ENCODE measurements at regions not wholly inside any gene's neighbourhood (a gene's known extent, or its start where the extent isn't known, plus 50 kb on each side); places are given as distances from the start of the nearest gene placed in this dataset.
"Not testable (repeated sequence)": the region's sequence is repeated elsewhere in the genome, so short reads cannot be mapped to it uniquely, and the experiment has no call there.

DNA sequence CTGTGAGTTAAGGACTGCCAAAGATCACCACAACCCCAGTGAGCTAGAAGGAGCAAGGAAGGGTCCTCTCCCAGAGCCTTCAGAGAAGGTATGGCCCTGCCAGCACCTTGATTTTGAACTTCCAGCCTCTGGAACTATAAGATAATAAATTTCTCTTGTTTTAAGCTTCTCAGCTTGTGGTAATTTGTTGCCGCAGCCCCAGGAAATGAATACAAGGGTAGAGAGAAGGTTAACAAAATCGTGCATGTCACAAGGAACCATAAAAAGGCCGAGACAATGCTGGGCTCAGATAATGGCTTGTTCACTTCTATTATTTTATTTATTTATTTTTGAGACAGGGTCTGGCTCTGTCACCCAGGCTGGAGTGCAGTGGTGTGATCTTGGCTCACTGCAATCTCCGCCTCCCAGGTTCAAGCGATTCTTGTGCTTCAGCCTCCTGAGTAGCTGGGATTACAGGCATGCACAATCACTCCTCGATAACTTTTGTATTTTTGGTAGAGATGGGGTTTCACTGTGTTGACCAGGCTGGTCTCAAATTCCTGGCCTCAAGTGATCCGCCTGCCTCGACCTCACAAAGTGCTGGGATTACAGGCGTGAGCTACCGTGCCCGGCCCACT is 71.5 kb downstream of the WSB1 start:
- in situ Hi-C loops (cut with HindIII; ENCODE audit: low pct_unique_long_range_greater_than_20kb, low sequenced_read_pairs) = not testable (repeated sequence)

GRCh38 chr17:27366437-27366836 is 72.5 kb downstream of the WSB1 start:
- DNase-seq (ENCODE audit: low read depth, low spot score) = no peak
- in situ Hi-C loops (cut with HindIII; ENCODE audit: low pct_unique_long_range_greater_than_20kb, low sequenced_read_pairs) = no loop called here

More for the DNA sequence above, 71.5 kb downstream of the WSB1 start:
- not testable (repeated sequence) for DNase-seq (ENCODE audit: low read depth, low spot score)

DNA sequence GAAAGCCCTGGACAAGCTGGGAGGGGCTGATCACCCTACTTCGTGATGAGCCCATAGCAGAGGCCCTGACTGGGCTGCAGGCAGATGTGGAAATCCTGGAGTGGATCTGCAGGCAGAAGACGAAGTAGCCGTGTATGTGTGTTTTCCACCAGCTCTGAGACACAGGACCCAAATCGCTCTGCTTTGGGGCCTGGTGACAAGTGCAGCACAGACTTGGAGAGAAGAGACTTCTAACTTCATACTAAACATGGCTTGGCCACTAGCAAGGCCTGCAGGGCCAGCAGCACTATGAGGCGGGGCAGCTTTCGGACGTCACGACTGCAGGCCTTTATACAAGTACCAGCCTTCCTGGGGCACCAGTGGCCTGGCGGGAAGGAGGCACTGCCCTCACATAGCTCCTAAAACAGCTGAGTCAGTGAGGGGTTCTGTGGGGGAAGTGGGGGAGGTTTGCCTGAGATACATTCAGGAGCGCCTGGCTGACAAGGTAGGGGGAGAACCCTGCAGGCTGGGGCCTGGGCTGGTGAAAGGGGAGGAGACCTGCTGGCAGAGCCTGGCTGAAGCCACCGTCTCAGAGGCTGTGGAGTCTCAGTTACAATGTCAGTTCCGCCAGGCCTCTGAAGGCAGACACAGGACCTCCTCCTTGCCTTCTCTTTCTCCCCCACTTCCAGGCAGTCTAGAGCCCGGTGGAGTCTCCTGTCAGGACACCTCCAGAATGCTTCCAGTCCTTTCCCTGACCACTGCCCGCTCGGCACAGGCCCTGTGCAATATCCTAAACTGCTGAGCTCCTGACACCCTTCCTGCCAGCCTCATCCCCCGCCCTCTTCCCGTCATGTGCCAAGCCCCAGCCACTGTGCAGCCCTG is 73.4 kb downstream of the WSB1 start:
- no peak for DNase-seq (ENCODE audit: low read depth, low spot score)
- in situ Hi-C loops (cut with HindIII; ENCODE audit: low pct_unique_long_range_greater_than_20kb, low sequenced_read_pairs) = no loop called here

DNA sequence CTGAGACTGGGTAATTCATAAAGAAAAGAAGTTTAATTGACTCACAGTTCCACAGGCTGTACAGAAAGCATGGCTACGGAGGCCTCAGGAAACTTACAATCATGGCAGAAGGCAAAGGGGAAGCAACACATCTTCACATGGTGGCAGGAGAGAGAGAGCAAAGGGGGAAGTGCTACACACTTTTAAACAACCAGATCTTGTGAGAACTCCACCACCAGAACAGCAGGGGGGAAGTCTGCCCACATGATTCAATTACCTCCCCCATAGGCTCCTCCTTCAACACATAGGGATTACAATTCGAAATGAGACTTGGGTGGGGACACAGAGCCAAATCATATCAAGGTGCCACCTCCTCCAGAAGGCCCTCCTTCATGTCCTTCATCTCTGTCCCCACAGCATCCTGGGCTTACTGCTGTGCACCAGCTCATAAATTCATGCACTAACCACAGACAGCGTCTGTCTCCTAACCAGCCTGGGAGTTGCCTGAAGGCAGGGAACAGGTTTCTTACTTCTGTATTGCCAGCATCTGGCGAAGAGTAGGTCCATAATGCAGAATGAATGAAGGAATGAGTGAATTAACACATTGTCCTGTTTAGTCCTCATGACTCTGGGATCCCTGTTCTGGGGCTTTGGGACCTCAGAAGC is 74.4 kb downstream of the WSB1 start:
- in situ Hi-C loops (cut with HindIII; ENCODE audit: low pct_unique_long_range_greater_than_20kb, low sequenced_read_pairs) = no loop called here
- DNase-seq (ENCODE audit: low read depth, low spot score) = no peak

GRCh38 chr17:27368980-27369379 is 75.1 kb downstream of the WSB1 start:
- DNase-seq (ENCODE audit: low read depth, low spot score) = no peak
- in situ Hi-C loops (cut with HindIII; ENCODE audit: low pct_unique_long_range_greater_than_20kb, low sequenced_read_pairs) = no loop called here

- in situ Hi-C loops (cut with HindIII; ENCODE audit: low pct_unique_long_range_greater_than_20kb, low sequenced_read_pairs) = no loop called here
- no peak for DNase-seq (ENCODE audit: low read depth, low spot score)
These were observed 76.9 kb downstream of the WSB1 start for GRCh38 chr17:27370776-27371175.

DNA sequence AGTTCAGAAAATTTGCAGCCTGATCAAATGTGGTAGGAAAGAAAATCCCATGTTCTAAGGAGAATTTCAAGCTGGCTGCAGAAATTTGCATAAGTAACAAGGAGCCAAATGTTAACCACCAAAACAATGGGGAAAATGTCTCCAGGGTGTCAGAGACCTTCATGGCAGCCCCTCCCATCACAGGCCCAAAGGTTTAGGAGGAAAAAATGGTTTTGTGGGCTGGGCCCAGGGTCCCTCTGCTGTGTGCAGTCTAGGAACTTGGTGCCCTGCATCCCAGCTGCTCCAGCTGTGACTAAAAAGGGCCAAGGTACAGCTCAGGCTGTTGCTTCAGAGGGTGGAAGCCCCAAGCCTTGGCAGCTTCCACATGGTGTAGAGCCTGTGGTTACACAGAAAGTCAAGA is 79.8 kb downstream of the WSB1 start:
- DNase-seq (ENCODE audit: low read depth, low spot score); in situ Hi-C loops (cut with HindIII; ENCODE audit: low pct_unique_long_range_greater_than_20kb, low sequenced_read_pairs): not testable (repeated sequence)

DNA sequence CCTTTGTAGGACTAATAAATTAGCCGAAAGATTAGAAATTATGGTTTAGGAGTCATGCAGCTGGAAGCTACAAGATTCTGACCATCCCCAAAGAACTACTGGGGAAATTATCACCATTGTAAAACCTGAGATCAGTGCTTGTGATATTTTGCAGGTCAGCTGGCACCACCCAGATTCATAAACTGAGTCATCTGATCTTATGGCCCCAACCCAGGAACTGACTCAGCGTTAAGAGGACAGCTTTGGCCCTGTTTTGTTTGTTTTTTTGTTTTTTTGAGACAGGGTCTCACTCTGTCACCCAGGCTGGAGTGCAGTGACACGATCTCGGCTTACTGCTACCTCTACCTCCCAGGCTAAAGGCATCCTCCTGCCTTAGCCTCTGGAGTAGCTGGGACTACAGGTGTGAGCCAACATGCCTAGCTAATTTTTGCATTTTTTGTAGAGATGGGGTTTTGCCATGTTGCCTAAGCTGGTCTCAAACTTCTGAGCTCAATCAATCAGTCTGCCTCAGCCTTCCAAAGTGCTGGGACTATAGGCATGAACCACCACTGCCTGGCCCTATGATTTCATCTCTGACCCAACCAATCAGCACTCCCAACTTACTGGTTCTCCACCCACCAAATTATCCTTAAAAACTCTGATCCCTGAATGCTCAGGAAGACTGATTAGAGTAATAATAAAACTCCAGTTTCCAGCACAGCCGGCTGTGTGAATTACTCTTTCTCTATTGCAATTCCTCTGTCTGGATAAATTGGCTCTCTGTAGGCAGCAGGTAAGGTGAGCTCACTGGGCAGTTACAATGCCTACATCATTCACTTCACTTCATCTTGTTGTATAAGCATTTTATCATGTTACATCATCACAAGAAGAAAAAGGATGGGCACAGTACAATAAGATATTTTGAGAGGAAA is 79.4 kb upstream of the KSR1 start:
- DNase-seq (ENCODE audit: low read depth, low spot score) = no peak
- in situ Hi-C loops (cut with HindIII; ENCODE audit: low pct_unique_long_range_greater_than_20kb, low sequenced_read_pairs) = no loop called here

DNA sequence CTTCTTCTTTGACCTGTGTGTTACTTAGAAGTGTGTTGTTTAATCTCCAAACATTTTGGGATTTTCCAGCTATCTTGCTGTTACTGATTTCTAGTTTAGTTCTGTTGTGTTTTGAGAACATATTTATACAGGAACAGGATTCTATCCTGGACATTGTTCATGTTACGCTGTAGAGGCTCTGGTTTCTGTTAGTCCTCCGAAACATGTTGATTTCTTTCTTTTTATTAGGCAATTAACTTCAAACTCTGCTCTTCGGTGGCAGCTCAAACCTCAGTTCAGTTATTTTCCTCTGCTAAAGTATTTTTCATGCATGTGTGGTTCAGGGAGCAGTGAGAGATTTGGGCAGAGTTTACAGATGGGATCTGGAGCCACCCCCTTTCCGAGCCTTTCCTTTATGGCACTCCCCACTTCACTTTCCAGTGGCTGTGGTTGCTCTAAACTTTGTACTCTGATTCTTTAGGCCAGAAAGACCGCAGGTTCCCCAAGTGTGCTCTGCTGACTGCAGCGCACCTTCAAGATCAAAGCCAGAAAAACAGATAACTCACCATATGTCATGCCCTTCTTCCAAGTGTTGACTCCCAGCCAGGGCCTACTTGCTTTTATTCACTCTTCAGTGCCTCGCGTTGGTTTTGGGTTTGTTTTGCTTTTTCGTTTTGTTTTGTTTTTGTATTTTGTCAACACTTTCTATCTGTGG is 77.6 kb upstream of the KSR1 start:
- DNase-seq (ENCODE audit: low read depth, low spot score) = no peak
- in situ Hi-C loops (cut with HindIII; ENCODE audit: low pct_unique_long_range_greater_than_20kb, low sequenced_read_pairs) = no loop called here

DNA sequence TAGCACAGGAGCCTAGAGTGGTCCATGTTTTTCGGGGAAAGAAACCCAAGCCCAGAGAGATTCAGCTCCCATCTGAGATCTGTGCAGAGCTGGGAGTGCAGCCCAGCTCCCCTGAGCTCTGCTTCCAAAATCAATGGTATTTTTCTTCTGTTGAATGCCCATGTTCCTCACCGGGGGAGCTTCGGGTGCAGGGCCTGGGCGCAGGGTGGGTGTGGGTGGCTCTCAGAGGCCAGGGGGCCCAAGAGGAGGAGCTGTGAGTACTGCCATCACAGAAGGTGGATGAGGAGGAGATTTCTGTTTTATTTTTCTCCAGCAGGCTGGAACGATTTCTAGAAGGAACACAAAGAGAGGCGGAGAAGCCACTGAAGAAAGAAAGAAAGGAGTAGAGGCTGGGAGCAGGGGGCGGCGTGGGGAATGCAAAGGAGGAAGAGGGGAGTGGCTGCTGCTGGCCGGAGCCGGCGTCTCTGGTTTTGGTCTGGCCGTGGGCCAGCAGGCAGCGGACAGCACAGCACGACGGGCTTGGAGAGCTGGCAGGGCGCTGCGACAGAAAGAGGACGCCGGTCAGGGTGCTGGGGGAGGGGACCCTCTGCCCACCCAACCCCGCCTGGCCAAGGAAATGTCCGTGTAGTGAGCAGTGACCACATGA is 76.2 kb upstream of the KSR1 start:
- DNase-seq (ENCODE audit: low read depth, low spot score) = no peak

DNA sequence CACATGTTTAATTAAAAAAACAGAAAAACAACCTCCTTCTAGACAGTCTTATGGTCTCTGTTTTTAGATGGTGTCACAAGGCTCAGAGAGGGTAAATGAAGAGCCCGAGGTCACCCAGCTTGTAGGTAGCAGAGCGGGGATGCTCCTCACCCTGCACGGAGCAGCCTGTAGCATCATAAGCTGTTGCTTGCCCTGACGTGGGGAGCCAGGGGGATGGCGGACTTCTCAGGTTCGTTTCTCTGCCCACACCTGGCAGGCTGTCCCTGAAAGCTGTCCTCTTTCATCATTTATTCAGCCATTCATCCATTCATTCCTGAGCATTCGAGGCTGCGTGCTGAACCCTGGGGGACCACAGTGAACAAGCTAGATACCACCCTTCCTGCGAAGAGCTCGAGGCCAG is 75.7 kb upstream of the KSR1 start:
- no peak for DNase-seq (ENCODE audit: low read depth, low spot score)
- in situ Hi-C loops (cut with HindIII; ENCODE audit: low pct_unique_long_range_greater_than_20kb, low sequenced_read_pairs) = no loop called here

More for the DNA sequence above, 76.2 kb upstream of the KSR1 start:
- in situ Hi-C loops (cut with HindIII; ENCODE audit: low pct_unique_long_range_greater_than_20kb, low sequenced_read_pairs) = no loop called here

DNA sequence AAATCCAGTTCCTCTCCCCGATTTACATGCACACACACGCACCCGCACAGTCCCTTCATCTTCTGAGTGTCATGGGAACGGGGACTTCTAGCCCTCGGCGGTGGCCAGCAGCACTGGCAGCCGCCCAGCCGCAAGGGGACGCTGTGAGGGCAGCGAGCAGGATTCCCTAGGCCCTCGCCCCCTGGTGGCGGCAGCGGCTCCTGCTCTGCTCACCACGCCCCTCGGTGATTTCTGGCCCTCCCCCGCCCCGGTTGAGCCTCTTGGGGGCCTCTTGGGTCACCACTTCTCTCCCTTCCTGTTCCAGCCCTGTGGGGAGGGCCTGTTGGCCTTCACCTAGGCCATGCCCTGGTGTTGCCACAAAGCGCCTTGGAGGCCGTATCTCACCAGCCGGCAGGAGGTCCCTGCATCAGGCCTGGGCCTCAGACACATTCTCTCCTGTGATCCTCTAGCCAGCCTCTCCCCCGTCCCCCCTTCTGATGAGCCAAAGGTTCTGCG is 75.2 kb upstream of the KSR1 start:
- in situ Hi-C loops (cut with HindIII; ENCODE audit: low pct_unique_long_range_greater_than_20kb, low sequenced_read_pairs) = no loop called here
- DNase-seq (ENCODE audit: low read depth, low spot score) = peak; percentile 85

GRCh38 chr17:27382025-27382424 is 74.2 kb upstream of the KSR1 start:
- in situ Hi-C loops (cut with HindIII; ENCODE audit: low pct_unique_long_range_greater_than_20kb, low sequenced_read_pairs) = no loop called here
- no peak for DNase-seq (ENCODE audit: low read depth, low spot score)

DNA sequence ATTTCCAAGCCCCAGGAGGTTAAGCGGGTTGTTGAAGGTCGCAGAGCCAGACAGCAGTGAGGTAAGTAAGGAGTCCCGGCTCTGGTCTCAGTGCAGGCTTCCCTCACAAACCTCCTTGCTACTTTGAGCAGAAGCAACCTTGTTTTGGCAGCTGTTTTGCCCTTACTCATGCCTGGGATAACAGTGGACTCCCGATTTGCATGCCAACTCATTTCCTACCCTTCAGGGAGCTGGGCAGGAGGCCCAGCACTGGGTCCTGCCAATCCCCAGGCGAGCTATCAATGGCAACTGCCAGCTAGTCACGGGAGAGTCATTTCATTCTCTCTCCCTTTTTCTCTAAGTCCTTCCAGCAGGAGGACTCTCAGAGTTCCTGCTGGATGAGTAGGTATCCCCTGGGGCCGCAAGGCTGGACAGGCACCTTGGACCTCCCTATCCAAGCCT is 72.0 kb upstream of the KSR1 start:
- DNase-seq (ENCODE audit: low read depth, low spot score) = peak; percentile 66
- in situ Hi-C loops (cut with HindIII; ENCODE audit: low pct_unique_long_range_greater_than_20kb, low sequenced_read_pairs) = no loop called here

GRCh38 chr17:27384726-27385125 is 71.5 kb upstream of the KSR1 start:
- no peak for DNase-seq (ENCODE audit: low read depth, low spot score)
- in situ Hi-C loops (cut with HindIII; ENCODE audit: low pct_unique_long_range_greater_than_20kb, low sequenced_read_pairs) = no loop called here

DNA sequence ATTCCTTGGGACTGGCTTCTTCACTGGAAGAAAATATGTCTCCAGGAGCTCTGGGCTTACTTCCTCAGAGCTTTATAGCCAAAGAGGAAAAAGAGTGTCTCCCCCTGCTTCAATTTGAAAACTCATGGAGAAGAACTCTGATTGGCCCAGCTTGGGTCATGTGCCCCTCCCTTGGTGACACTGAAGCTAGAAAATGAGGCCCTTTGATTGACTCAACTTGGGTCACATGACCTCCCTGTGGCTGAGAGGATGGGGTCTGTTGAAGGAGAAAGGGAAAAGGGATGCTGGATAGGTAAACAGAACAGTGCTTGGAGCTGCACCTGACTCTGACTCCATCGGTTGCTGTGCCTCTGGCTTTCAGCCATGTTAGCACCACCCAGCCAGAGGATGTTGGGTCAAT is 70.6 kb upstream of the KSR1 start:
- DNase-seq (ENCODE audit: low read depth, low spot score) = no peak
- in situ Hi-C loops (cut with HindIII; ENCODE audit: low pct_unique_long_range_greater_than_20kb, low sequenced_read_pairs) = no loop called here
